ENCODE measurements at regions not wholly inside any gene's neighbourhood (a gene's known extent, or its start where the extent isn't known, plus 50 kb on each side); places are given as distances from the start of the nearest gene placed in this dataset.

- DNase-seq (ENCODE audit: low read depth): no peak
- TF ChIP-seq, protein P1, sequence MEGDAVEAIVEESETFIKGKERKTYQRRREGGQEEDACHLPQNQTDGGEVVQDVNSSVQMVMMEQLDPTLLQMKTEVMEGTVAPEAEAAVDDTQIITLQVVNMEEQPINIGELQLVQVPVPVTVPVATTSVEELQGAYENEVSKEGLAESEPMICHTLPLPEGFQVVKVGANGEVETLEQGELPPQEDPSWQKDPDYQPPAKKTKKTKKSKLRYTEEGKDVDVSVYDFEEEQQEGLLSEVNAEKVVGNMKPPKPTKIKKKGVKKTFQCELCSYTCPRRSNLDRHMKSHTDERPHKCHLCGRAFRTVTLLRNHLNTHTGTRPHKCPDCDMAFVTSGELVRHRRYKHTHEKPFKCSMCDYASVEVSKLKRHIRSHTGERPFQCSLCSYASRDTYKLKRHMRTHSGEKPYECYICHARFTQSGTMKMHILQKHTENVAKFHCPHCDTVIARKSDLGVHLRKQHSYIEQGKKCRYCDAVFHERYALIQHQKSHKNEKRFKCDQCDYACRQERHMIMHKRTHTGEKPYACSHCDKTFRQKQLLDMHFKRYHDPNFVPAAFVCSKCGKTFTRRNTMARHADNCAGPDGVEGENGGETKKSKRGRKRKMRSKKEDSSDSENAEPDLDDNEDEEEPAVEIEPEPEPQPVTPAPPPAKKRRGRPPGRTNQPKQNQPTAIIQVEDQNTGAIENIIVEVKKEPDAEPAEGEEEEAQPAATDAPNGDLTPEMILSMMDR (IDR thresholded peaks at IDR 0.05; ENCODE audit: control insufficient read depth, insufficient read depth, low read depth, low read length, missing control alignments): no peak
- no peak overlapping the region for H3K4me3 ChIP-seq (ENCODE audit: control insufficient read depth, low read depth, low read length)
Measured at GRCh38 chr2:30068067-30068466, 78.7 kb upstream of the YPEL5 start.

DNA sequence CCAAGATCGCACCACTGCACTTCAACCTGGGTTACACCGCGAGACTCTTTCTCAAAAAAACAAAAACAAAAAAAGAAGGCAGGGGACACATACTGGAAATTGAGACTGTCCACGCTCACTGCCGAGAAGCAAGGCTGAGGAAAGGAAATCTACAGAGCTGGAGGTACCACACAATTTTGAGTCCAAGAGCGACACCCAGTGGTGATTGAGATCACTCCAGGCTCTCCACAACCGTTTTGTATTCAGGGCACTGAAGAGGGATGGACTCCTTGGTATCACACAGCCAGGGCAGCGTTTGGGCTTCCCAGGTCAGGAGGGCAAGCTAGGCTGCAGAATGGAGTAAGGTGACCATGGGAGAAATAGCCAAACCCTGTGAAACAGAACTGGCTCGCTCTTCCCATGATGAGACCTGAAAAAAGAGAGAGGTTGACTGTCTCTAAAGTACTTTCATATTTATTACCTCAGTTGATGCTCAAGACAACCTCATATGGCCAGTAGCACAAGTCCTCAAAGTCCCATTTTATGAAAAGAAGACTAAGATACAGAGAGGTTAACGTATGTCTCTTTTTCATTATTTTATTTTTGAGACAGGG is 74.5 kb upstream of the YPEL5 start:
- no peak overlapping the region for H3K4me3 ChIP-seq (ENCODE audit: control insufficient read depth, low read depth, low read length)
- DNase-seq (ENCODE audit: low read depth): peak; percentile 29
- TF ChIP-seq, protein P1 (IDR thresholded peaks at IDR 0.05; ENCODE audit: control insufficient read depth, insufficient read depth, low read depth, low read length, missing control alignments): peak; percentile 85

DNA sequence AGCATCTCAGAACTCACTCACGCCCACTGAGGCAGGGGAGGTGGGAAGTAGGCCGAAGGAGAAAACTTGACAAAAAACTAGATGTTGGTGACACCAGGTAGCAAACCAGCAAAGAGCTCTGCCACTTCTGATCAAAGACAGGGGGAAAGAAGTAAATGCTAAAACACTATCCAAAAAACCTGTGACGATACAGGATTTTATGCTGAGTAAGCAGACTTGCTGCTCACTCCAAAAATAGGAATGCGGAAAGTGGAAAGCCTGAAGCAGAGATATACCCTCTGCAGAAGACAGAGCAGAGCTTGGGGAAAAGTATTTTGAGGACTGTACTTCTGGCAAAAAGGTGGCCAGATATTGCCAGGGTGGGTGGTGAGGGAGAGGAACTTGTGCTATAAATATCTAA is 73.3 kb upstream of the YPEL5 start:
- DNase-seq (ENCODE audit: low read depth): no peak
- H3K4me3 ChIP-seq (ENCODE audit: control insufficient read depth, low read depth, low read length): no peak overlapping the region
- TF ChIP-seq, protein P1 (IDR thresholded peaks at IDR 0.05; ENCODE audit: control insufficient read depth, insufficient read depth, low read depth, low read length, missing control alignments): no peak

DNA sequence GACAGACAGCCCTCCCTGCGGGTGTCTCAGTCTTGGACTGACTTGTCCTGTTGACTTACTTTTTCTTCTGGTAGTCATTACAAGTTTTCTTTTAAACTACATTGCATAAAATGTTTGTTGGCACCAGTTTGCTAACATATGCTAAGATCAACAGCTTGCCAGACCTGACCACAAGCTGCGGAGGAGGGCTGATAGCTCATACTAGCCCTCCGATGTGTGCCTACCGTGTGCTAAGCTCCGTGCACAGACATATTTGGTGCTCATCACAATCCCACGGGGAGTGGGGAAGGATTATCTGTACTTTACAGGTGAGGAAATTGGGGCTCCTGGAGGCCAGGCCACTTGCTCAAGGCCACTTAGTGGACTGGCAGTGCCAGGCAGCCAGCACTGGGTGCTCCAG is 72.8 kb upstream of the YPEL5 start:
- TF ChIP-seq, protein P1 (IDR thresholded peaks at IDR 0.05; ENCODE audit: control insufficient read depth, insufficient read depth, low read depth, low read length, missing control alignments): no peak
- peak; percentile 21 for DNase-seq (ENCODE audit: low read depth)
- H3K4me3 ChIP-seq (ENCODE audit: control insufficient read depth, low read depth, low read length): no peak overlapping the region

DNA sequence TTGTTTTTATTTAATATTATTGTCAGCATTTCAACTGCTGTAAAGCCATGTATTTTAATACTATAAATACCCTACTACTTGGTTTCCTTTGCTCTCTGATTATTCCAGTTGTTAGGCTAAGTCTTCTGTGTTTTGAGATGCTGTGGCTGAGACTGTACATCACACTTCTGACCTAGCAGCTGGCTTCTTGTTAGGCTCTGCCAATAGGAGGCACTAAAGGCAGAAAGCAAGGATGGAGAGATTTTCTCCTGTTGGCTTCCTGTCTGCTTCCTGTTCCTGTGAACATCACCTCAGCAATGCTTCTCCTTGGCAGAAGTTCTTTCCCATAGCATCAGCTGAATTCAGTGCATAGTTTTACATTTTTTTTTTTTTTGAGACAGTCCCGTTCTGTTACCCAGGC is 68.3 kb upstream of the YPEL5 start:
- no peak for DNase-seq (ENCODE audit: low read depth)
- TF ChIP-seq, protein P1 (IDR thresholded peaks at IDR 0.05; ENCODE audit: control insufficient read depth, insufficient read depth, low read depth, low read length, missing control alignments): no peak
- no peak overlapping the region for H3K4me3 ChIP-seq (ENCODE audit: control insufficient read depth, low read depth, low read length)

- TF ChIP-seq, protein P1 (IDR thresholded peaks at IDR 0.05; ENCODE audit: control insufficient read depth, insufficient read depth, low read depth, low read length, missing control alignments): no peak
- DNase-seq (ENCODE audit: low read depth): no peak
- H3K4me3 ChIP-seq (ENCODE audit: control insufficient read depth, low read depth, low read length): no peak overlapping the region
Measured at GRCh38 chr2:30084915-30085314, 61.9 kb upstream of the YPEL5 start.

DNA sequence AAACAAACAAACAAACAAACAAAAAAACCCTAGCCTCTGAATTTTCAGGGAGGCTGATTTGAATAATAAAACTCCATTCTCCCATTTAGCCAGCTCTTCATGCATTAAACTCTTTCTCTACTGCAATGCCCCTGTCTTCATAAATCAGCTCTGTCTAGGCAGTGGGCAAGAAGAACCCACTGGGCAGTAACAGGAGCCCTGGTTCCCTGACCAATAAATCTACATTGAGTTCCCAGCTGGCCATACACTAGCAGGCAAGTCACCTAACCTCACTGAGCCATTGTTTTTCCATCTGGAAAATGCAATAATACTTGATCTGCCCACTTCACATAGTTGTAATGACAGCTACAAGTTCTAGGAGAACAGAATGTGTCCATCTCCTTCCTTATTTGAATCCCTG is 57.6 kb upstream of the YPEL5 start:
- DNase-seq (ENCODE audit: low read depth): no peak
- TF ChIP-seq, protein P1 (IDR thresholded peaks at IDR 0.05; ENCODE audit: control insufficient read depth, insufficient read depth, low read depth, low read length, missing control alignments): no peak
- no peak overlapping the region for H3K4me3 ChIP-seq (ENCODE audit: control insufficient read depth, low read depth, low read length)

Data from AG09309 (cell line).